22Rv1 (cell line): ENCODE measurements at regions not wholly inside any gene's neighbourhood (a gene's known extent, or its start where the extent isn't known, plus 50 kb on each side); places are given as distances from the start of the nearest gene placed in this dataset.

Source experiments
- CTCF ChIP-seq: fragments of 450-650 bp; IDR thresholded peaks from 2 replicates; pipeline ENCODE4 v1.5.1; 2017; ENCODE audit warnings: mild to moderate bottlenecking
- ZFX ChIP-seq: fragments of 450-650 bp; IDR thresholded peaks from 2 replicates; pipeline ENCODE4 v1.6.1; 2017; ENCODE audit warnings: antibody characterized with exemption, borderline replicate concordance

- no peak for TF ChIP-seq CTCF
- TF ChIP-seq ZFX, result no peak
Observed at GRCh38 chr2:122562775-122563174, 807.3 kb downstream of the TSN start.
